ENCODE measurements at regions not wholly inside any gene's neighbourhood (a gene's known extent, or its start where the extent isn't known, plus 50 kb on each side); places are given as distances from the start of the nearest gene placed in this dataset.

DNA sequence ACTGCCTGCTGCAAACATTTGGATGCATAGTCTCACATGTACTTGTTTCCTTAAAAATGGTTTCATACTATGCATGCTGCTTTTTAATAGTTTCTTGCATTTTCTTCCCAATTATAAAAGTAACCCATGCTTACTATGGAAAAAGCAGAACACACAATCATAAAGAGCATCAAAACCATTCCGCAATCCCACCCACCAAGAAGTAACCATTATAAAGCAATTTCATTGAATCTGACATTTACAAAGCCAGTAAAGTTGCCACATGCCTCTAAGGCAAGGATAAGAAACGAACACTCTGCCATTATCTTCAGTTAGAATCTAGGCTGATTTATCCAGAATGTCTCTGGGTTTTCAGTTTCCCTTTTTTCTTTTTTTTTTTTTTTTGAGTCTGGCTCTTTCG, 92.7 kb upstream of the OSMR start:
- no peak overlapping the region for H3K4me3 Mint-ChIP-seq
- H3K27me3 Mint-ChIP-seq, result peaks cover 13% of the 10 kb centered on the region
- H3K4me1 Mint-ChIP-seq, result no peaks in the 10 kb centered on the region
- no peaks in the 10 kb centered on the region for H3K36me3 Mint-ChIP-seq (ENCODE audit: low read depth)
- no peaks in the 10 kb centered on the region for H3K9me3 Mint-ChIP-seq
- H3K27ac Mint-ChIP-seq, result no peak overlapping the region
- no peak for ATAC-seq (replicated peaks)

DNA sequence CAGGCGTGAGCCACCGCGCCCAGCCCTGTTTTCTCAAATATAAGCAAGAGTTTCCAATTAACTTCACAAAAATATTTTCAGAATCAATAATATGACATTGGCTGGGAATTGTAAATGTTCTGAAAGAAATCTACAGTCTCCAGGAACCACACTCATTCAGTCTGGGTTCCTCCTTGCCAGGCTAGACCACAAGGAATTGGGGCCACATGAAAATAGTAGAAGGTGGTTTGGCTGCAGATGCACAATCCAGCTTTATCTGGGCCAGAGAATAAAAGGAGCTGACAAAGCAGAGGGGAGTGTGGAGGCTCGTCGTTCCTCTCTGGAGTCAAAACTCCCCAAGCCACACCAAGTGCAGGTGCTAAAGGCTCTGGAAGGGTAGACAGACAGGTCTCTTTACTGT, 92.0 kb upstream of the OSMR start:
- no peak for ATAC-seq (replicated peaks)
- H3K9me3 Mint-ChIP-seq, result no peaks in the 10 kb centered on the region
- no peaks in the 10 kb centered on the region for H3K36me3 Mint-ChIP-seq (ENCODE audit: low read depth)
- no peaks in the 10 kb centered on the region for H3K4me1 Mint-ChIP-seq
- H3K27ac Mint-ChIP-seq, result no peak overlapping the region
- H3K4me3 Mint-ChIP-seq, result no peak overlapping the region
- peaks cover 13% of the 10 kb centered on the region for H3K27me3 Mint-ChIP-seq

DNA sequence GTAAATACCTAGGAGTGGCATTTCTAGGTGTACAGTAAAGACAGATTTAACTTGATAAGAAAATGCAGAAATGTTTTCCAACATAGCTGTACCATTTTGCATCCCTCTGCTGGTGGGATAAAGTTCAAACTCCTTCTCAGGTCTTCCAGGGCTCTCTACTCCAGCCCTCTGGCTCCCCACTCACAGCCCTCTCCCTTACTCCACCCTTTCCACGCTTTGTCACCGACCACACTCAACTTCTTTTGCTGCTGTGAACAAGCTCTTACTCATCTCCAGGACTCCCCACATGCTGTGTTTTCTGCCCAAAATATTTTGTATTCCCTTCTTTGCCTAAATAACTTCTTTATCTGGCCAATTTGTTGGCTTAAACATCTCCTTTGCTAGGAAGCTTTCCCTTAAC, 90.6 kb upstream of the OSMR start:
- H3K9me3 Mint-ChIP-seq, result no peaks in the 10 kb centered on the region
- no peak overlapping the region for H3K4me3 Mint-ChIP-seq
- H3K36me3 Mint-ChIP-seq (ENCODE audit: low read depth), result no peaks in the 10 kb centered on the region
- peaks cover 19% of the 10 kb centered on the region for H3K27me3 Mint-ChIP-seq
- H3K27ac Mint-ChIP-seq, result no peak overlapping the region
- no peak for ATAC-seq (replicated peaks)
- H3K4me1 Mint-ChIP-seq, result no peaks in the 10 kb centered on the region

DNA sequence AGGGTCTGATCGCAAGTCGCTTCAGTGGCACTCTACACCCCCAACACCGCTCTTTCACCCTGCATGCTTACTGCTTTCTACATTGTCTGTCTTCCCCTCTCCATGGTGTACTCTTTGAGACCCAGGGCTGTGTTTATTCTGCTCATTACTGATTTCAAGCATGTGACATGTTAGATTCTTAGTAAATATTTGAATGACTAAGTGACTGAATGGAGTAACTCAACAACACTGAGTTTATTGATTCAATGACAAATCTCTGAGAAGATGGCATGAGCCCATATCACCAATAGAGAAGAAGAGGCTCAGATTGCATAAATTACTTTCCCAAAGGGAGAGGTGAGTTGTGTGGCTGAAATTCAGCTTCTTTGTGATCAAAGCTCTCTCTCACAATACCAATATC, 89.7 kb upstream of the OSMR start:
- H3K36me3 Mint-ChIP-seq (ENCODE audit: low read depth), result no peaks in the 10 kb centered on the region
- H3K9me3 Mint-ChIP-seq, result no peaks in the 10 kb centered on the region
- peaks cover 21% of the 10 kb centered on the region for H3K27me3 Mint-ChIP-seq
- ATAC-seq (replicated peaks), result no peak
- H3K4me3 Mint-ChIP-seq, result no peak overlapping the region
- no peak overlapping the region for H3K27ac Mint-ChIP-seq
- no peaks in the 10 kb centered on the region for H3K4me1 Mint-ChIP-seq

DNA sequence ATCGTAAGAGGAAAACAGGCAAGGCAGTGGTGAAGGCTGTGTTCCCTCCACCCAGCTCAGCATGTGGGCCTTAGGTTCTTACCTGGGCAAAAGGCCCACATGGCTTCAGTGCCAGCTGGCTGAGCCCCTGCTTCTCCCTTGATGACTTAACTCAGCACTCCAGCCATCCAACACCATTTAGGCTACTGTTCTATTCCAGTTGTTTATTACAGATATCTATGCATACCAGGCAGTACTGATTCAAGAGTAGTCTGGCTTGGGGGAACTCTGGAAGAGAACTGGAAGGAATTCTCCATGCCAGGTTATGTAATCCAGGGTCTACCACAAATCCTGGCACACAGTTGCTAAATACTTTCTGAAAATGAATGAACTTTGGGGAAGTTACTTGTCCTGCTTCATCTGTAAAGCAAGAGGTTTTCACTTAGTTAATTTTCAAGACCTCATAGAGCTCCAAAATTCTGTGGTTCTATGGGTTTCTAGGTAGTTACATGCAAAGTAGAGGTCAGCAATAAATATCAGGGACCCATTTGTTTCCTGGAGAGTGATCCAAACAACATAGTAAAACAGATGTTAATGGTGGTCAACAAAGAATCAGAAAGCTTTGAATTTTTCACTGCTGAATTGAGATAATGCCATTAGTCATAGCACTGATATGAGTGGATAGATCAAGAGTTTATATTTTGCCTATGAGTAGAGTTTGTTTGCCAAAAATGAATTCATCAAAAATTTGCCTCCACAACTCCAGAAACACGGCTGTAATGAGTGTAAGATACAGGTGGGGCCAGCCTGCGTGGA, 88.2 kb upstream of the OSMR start:
- Mint-ChIP-seq H3K36me3 (ENCODE audit: low read depth) (no peaks in the 10 kb centered on the region), H3K4me1 (no peaks in the 10 kb centered on the region), H3K4me3 (no peak overlapping the region), H3K9me3 (no peaks in the 10 kb centered on the region), H3K27me3 (peaks cover 21% of the 10 kb centered on the region), H3K27ac (no peak overlapping the region)
- no peak for ATAC-seq (replicated peaks)

DNA sequence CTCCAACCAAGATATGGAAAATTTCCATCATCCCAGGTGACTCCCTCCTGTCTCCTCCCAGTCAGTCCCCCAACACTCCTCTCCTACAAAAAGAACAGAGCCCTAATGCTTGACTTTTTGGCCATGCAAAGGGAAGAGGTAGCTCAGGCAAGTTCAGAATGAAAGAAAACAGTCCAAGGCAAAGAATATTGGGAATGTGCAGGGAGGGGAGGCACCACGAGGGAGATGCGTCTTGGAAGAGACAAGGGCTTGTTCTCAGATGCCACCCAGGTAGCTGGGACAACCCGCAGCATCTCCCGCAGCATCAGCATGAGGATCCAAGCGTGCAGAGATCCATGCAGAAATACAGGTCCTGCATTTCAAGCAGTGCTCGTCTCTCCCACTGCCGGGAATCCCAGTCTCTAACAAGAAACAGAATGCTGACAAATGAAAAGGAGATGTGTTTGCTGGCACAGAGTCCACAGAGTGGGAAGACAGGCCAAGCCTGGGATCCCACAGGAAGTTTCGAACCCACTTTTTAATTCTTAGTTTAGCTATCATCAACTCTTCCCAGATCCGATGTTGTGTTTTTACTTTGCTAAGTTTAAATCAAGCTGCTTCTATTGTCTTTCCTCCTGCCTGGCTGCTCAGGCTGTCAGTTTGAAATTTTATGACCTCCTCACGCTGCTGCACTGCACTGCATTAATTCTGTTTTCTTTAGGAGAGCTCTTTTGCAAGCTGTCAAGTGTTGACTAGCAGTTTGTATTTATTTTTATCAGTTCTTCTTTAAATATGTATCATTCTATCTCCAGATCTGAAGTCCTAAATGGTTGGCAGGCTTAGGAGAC, 86.8 kb upstream of the OSMR start:
- Mint-ChIP-seq H3K4me3 (no peak overlapping the region), H3K36me3 (ENCODE audit: low read depth) (no peaks in the 10 kb centered on the region), H3K27me3 (peaks cover 24% of the 10 kb centered on the region), H3K9me3 (no peaks in the 10 kb centered on the region), H3K27ac (no peak overlapping the region), H3K4me1 (no peaks in the 10 kb centered on the region)
- no peak for ATAC-seq (replicated peaks)

DNA sequence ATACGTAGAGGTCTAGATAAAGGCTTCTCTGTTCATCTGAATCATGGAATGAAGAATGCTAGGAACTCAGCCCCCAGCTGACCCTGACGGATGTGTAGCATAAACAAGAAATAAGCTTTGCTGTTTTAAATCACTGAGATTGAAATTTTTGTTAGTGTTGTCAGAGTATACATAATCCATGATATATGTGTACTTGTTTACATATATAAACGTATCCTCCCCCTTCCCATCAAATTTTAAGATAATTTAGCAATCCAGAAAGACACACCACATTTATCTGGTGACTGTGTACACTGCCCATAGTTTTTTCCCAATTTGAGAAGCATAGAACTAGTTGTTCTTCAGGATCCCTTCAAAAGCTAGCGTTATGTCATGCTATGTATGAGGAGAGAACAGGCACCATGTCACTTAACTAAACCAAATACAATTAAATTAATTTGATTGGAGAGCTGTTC, 80.8 kb upstream of the OSMR start:
- Mint-ChIP-seq H3K4me1 (no peaks in the 10 kb centered on the region), H3K9me3 (peaks cover 6% of the 10 kb centered on the region), H3K27me3 (peaks cover 18% of the 10 kb centered on the region), H3K36me3 (ENCODE audit: low read depth) (no peaks in the 10 kb centered on the region), H3K4me3 (no peak overlapping the region), H3K27ac (no peak overlapping the region)
- ATAC-seq (replicated peaks), result no peak

DNA sequence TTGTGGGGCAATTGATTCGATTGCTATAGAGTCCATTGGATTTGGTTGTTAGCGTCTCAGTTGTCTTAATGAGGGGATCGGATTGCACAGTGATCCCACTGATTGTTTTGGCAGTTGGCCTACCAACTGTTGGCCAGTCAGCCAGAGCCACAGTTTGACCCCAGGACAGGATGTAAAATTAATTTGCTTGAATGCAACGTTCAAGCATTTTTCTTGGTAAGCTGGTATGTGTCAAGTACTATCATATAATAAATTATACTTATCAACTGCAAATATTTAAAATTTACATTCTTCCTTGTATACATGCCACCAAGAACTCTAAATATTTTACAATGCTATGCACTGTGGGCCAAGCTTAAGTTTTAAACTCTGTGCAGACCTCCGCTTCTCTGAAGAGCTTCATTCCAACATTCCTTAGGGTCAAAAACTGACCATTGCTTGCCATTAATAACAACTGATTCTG, 80.4 kb upstream of the OSMR start:
- H3K27ac Mint-ChIP-seq, result no peak overlapping the region
- ATAC-seq (replicated peaks), result no peak
- H3K4me3 Mint-ChIP-seq, result no peak overlapping the region
- H3K4me1 Mint-ChIP-seq, result no peaks in the 10 kb centered on the region
- H3K27me3 Mint-ChIP-seq, result peaks cover 16% of the 10 kb centered on the region
- peaks cover 6% of the 10 kb centered on the region for H3K9me3 Mint-ChIP-seq
- no peaks in the 10 kb centered on the region for H3K36me3 Mint-ChIP-seq (ENCODE audit: low read depth)

DNA sequence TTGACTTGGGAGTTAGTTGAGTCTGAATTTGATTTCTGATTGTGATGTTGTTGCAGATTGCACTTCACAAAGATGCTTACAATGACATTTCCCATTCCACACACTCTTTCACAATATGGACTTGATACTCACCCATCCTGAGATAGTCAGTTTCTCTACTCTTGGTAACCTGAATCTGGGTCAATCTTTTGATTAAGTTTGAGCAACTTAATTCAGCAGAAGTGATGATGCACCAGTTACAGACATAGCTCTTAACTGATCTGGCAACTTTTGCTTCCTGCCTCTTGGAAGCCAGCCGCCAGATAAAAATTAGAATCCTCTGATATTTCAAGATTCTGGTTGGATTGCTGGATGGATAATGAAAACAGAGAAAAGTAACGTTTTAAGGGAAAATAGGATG, 79.7 kb upstream of the OSMR start:
- no peaks in the 10 kb centered on the region for H3K4me1 Mint-ChIP-seq
- no peak overlapping the region for H3K4me3 Mint-ChIP-seq
- ATAC-seq (replicated peaks), result no peak
- H3K9me3 Mint-ChIP-seq, result peaks cover 6% of the 10 kb centered on the region
- no peak overlapping the region for H3K27ac Mint-ChIP-seq
- H3K27me3 Mint-ChIP-seq, result peaks cover 17% of the 10 kb centered on the region
- H3K36me3 Mint-ChIP-seq (ENCODE audit: low read depth), result no peaks in the 10 kb centered on the region

DNA sequence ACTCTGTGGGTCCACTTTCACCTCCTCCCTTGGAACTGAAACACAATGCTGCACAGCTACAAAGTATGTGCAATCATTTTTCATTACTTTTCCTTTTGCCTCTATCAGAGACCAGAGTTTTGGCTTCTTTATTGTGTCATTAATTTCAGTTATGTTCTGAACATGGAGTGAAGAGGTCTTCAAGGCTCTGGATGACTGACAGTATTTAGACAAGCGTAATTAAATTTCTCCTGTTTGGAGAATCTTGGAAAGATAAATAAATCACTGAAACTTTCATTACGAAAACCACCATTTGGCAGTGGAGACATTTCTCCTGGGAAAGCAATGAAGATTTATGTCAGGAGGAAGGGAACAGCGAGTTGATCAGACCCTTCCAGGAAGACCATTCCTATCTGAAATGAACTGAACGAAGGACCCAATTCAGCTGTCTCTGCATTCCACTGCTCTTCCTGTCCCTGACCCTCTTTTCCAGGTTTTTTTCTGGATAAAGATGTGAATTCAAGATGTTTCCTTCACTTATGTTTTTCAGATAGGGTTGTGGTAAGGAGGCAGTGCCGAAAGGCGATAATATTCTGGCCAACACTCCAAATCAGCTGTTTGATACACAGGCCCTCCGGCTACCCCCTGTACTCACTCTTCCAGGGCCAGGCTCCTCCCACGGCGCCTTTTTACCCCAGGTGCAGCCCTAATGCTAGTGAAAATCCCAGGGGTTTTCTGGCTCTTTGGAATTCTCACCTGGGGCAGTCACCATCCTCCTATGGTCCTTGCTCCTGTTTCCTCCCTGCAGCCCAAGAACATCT, 77.2 kb upstream of the OSMR start:
- no peak overlapping the region for H3K4me3 Mint-ChIP-seq
- no peak overlapping the region for H3K27ac Mint-ChIP-seq
- ATAC-seq (replicated peaks), result no peak
- peaks cover 6% of the 10 kb centered on the region for H3K9me3 Mint-ChIP-seq
- H3K4me1 Mint-ChIP-seq, result no peaks in the 10 kb centered on the region
- no peaks in the 10 kb centered on the region for H3K36me3 Mint-ChIP-seq (ENCODE audit: low read depth)
- H3K27me3 Mint-ChIP-seq, result peaks cover 27% of the 10 kb centered on the region

DNA sequence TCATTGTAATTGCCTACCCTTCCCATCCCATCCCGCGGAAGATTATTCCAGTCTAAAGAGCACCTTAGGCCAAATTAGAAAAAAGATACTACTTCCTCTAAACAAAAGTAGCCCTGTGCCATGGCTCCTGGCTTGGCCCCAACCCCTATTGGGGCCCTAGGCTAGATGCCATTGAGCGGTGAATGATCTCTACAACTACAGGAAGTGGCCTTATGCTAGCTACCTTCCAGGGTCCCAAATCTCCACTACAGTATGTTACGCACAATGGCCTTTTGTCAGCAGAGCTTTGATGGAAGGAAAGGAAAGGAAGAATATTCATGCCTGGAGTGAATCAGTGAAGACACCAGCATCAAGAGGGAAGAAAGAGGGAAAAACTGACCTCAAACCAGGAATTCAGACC, 73.3 kb upstream of the OSMR start:
- no peaks in the 10 kb centered on the region for H3K9me3 Mint-ChIP-seq
- no peaks in the 10 kb centered on the region for H3K4me1 Mint-ChIP-seq
- H3K27ac Mint-ChIP-seq, result no peak overlapping the region
- no peaks in the 10 kb centered on the region for H3K36me3 Mint-ChIP-seq (ENCODE audit: low read depth)
- H3K4me3 Mint-ChIP-seq, result no peak overlapping the region
- H3K27me3 Mint-ChIP-seq, result peaks cover 19% of the 10 kb centered on the region
- ATAC-seq (replicated peaks), result no peak

DNA sequence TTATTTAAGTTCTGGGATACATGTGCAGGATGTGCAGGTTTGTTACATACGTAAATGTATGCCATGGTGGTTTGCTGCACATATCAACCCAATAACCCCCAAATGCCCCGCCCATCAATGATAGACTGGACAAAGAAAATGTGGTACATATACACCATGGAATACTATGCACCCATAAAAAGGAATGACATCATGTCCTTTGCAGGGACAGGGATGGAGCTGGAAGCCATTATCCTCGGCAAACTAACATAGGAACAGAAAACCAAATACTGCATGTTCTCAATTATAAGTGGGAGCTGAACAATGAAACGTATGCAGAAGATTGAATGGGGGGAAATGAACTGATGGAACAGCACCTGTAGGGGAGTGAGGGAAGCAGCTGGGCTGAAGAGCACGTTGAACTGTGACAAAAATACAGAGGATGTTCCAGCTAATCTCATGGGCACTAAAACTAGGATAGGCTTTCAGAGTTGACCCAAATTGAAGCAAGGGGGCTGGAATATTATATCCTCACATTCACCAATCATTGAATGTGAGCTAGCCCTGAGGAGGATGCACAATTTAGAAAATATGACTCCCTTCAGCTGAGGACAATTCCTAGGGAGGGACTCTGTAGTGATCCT, 70.5 kb upstream of the OSMR start:
- H3K4me3 Mint-ChIP-seq, result no peak overlapping the region
- no peaks in the 10 kb centered on the region for H3K4me1 Mint-ChIP-seq
- peaks cover 18% of the 10 kb centered on the region for H3K27me3 Mint-ChIP-seq
- no peak for ATAC-seq (replicated peaks)
- H3K9me3 Mint-ChIP-seq, result no peaks in the 10 kb centered on the region
- H3K36me3 Mint-ChIP-seq (ENCODE audit: low read depth), result no peaks in the 10 kb centered on the region
- H3K27ac Mint-ChIP-seq, result no peak overlapping the region

DNA sequence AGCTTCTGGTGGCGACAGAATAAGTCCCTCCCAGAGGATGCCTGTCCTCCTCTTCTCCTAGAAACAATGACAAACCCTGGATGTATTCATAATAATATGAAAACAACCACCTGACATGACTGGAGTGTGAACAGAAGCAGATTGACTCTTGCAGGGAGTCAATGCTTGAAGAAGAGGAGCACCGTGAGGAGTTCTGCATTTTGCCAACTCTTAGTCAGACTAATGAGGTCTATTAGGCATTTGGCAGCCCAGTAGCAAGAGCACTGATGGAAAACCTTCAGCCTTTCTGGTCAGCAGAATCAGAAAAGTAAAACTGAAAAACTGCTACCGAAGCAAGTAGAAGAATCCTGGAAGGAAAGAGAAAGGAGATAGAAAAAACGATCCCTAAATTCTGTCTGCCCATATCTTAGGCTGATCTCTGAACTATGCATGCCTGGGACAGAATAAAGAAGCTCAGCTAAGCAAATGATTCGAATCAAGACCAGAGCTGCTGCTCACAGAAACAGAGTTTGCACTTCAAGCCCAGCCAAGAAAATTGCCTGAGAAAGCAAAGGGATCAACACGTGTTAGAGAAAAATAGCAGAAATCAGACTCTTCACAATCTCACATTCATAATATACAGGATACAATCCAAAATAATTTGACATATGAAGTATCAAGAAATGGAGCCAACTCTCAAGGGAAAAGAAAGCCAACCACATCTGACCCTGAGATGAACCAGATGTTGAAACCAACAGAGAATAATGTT, 69.5 kb upstream of the OSMR start:
- Mint-ChIP-seq H3K27ac (no peak overlapping the region), H3K9me3 (no peaks in the 10 kb centered on the region), H3K4me3 (no peak overlapping the region), H3K27me3 (peaks cover 20% of the 10 kb centered on the region), H3K4me1 (no peaks in the 10 kb centered on the region), H3K36me3 (ENCODE audit: low read depth) (no peaks in the 10 kb centered on the region)
- ATAC-seq (replicated peaks), result no peak

DNA sequence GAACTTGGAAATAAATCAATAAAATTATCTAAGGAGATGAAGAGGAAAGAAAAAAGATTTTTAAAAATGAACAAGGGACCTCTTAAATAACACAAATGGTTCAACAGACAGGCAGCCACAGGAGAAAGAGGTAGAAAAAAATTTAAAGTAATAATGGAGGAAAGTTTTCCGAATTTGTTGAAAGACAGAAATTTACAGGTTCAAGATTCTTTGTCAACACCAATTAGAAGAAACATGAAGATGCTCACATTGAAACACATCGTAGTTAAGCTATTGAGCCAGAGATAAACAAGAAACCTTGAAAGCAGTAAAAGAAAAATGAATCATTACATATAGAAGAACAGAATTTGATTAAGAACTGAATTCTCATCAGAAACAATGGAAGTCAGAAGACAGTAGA, 68.7 kb upstream of the OSMR start:
- Mint-ChIP-seq H3K9me3 (no peaks in the 10 kb centered on the region), H3K4me1 (no peaks in the 10 kb centered on the region), H3K36me3 (ENCODE audit: low read depth) (no peaks in the 10 kb centered on the region), H3K27ac (no peak overlapping the region), H3K27me3 (peaks cover 17% of the 10 kb centered on the region), H3K4me3 (no peak overlapping the region)
- no peak for ATAC-seq (replicated peaks)
